NCI-H1105 treated with DMSO at 0.1 percent for 48 hours (cell line): ENCODE measurements at regions not wholly inside any gene's neighbourhood (a gene's known extent, or its start where the extent isn't known, plus 50 kb on each side); places are given as distances from the start of the nearest gene placed in this dataset.

Experiments
- DNase-seq: peaks from one replicate; lab custom pipeline; 2025; lab: John Stamatoyannopoulos, UW

- no peak for DNase-seq
Measured at GRCh38 chr6:22668717-22669116, 99.4 kb downstream of the HDGFL1 start.

- no peak for DNase-seq
Measured at GRCh38 chr6:22670605-22671004, 101.2 kb downstream of the HDGFL1 start.

- DNase-seq: no peak
Measured at GRCh38 chr6:22673474-22673873, 104.1 kb downstream of the HDGFL1 start.

GRCh38 chr6:22680950-22681349 lies 111.6 kb downstream of the HDGFL1 start:
- no peak for DNase-seq

- no peak for DNase-seq
Measured at GRCh38 chr6:22681761-22682160, 112.4 kb downstream of the HDGFL1 start.

- DNase-seq: no peak
Measured at GRCh38 chr6:22682979-22683378, 113.6 kb downstream of the HDGFL1 start.

GRCh38 chr6:22690446-22690845 lies 121.1 kb downstream of the HDGFL1 start:
- no peak for DNase-seq

- no peak for DNase-seq
Measured at GRCh38 chr6:22694092-22694724, 124.8 kb downstream of the HDGFL1 start.

GRCh38 chr6:22696481-22696880 lies 127.1 kb downstream of the HDGFL1 start:
- DNase-seq: no peak

- no peak for DNase-seq
Measured at GRCh38 chr6:22697306-22697705, 127.9 kb downstream of the HDGFL1 start.

GRCh38 chr6:22699151-22699550 lies 129.8 kb downstream of the HDGFL1 start:
- DNase-seq: no peak

GRCh38 chr6:22706651-22707050 lies 137.3 kb downstream of the HDGFL1 start:
- DNase-seq: no peak

- DNase-seq: no peak
Measured at GRCh38 chr6:22708469-22708868, 139.1 kb downstream of the HDGFL1 start.

- no peak for DNase-seq
Measured at GRCh38 chr6:22709803-22710202, 140.4 kb downstream of the HDGFL1 start.

- DNase-seq: no peak
Measured at GRCh38 chr6:22716721-22717120, 147.4 kb downstream of the HDGFL1 start.

GRCh38 chr6:22717915-22718314 lies 148.5 kb downstream of the HDGFL1 start:
- DNase-seq: peak; percentile 98

GRCh38 chr6:22722913-22723312 lies 153.5 kb downstream of the HDGFL1 start:
- DNase-seq: no peak

- no peak for DNase-seq
Measured at GRCh38 chr6:22726966-22727365, 157.6 kb downstream of the HDGFL1 start.

GRCh38 chr6:22727710-22728109 lies 158.3 kb downstream of the HDGFL1 start:
- DNase-seq: no peak

GRCh38 chr6:22732176-22732970 lies 163.0 kb downstream of the HDGFL1 start:
- no peak for DNase-seq

GRCh38 chr6:22736740-22737139 lies 167.4 kb downstream of the HDGFL1 start:
- DNase-seq: no peak

- DNase-seq: no peak
Measured at GRCh38 chr6:22737331-22737730, 168.0 kb downstream of the HDGFL1 start.

GRCh38 chr6:22738194-22738593 lies 168.8 kb downstream of the HDGFL1 start:
- DNase-seq: no peak

GRCh38 chr6:22747571-22747970 lies 178.2 kb downstream of the HDGFL1 start:
- DNase-seq: no peak
